A549 (cell line): ENCODE measurements at regions not wholly inside any gene's neighbourhood (a gene's known extent, or its start where the extent isn't known, plus 50 kb on each side); places are given as distances from the start of the nearest gene placed in this dataset.

Source experiments
- CTCF ChIP-seq: fragments of >200 bp; sonication (Bioruptor Twin); formaldehyde crosslinking; IDR thresholded peaks from 3 replicates; pipeline ENCODE4 v1.5.1; 2016
- POLR2A ChIP-seq: IDR thresholded peaks from 2 replicates; pipeline ENCODE4 v1.6.1; 2012; ENCODE audit warnings: mild to moderate bottlenecking, low read length
- RAD21 ChIP-seq, 2 experiments: fragments of >200 bp in 1 of 2; sonication (Bioruptor Twin) in 1 of 2; formaldehyde crosslinking in 1 of 2; IDR thresholded peaks in 1 of 2; conservative IDR thresholded peaks in 1 of 2; 2 replicates in 1 of 2; 3 replicates in 1 of 2; pipeline ENCODE4 v1.6.1; 2012 to 2018; ENCODE audit warnings: inconsistent platforms in 1 of 2
- RNF2 ChIP-seq: fragments of 200-600 bp; sonication (generic); IDR thresholded peaks from 2 replicates; pipeline ENCODE4 v1.6.1; 2016; ENCODE audit warnings: low read depth, mild to moderate bottlenecking, antibody characterized with exemption, moderate library complexity, borderline replicate concordance
- TF ChIP-seq, protein P1 (sequence below): fragments of 200-600 bp; sonication (generic); IDR thresholded peaks from 2 replicates; pipeline ENCODE4 v1.6.1; 2016; ENCODE audit warnings: antibody characterized with exemption, mild to moderate bottlenecking, moderate library complexity

- no peak for TF ChIP-seq CTCF
- TF ChIP-seq POLR2A = no peak
- no peak for TF ChIP-seq RAD21 (conservative IDR thresholded peaks at IDR 0.05 in 1 of 2, IDR thresholded peaks at IDR 0.05 in 1 of 2)
- TF ChIP-seq RNF2 = no peak
- TF ChIP-seq, protein P1, sequence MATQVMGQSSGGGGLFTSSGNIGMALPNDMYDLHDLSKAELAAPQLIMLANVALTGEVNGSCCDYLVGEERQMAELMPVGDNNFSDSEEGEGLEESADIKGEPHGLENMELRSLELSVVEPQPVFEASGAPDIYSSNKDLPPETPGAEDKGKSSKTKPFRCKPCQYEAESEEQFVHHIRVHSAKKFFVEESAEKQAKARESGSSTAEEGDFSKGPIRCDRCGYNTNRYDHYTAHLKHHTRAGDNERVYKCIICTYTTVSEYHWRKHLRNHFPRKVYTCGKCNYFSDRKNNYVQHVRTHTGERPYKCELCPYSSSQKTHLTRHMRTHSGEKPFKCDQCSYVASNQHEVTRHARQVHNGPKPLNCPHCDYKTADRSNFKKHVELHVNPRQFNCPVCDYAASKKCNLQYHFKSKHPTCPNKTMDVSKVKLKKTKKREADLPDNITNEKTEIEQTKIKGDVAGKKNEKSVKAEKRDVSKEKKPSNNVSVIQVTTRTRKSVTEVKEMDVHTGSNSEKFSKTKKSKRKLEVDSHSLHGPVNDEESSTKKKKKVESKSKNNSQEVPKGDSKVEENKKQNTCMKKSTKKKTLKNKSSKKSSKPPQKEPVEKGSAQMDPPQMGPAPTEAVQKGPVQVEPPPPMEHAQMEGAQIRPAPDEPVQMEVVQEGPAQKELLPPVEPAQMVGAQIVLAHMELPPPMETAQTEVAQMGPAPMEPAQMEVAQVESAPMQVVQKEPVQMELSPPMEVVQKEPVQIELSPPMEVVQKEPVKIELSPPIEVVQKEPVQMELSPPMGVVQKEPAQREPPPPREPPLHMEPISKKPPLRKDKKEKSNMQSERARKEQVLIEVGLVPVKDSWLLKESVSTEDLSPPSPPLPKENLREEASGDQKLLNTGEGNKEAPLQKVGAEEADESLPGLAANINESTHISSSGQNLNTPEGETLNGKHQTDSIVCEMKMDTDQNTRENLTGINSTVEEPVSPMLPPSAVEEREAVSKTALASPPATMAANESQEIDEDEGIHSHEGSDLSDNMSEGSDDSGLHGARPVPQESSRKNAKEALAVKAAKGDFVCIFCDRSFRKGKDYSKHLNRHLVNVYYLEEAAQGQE = no peak
Measured at GRCh38 chr22:22784249-22785039, 103.2 kb upstream of the IGLL5 start.
